Testis (tissue), 2 donors: ENCODE measurements at regions not wholly inside any gene's neighbourhood (a gene's known extent, or its start where the extent isn't known, plus 50 kb on each side); places are given as distances from the start of the nearest gene placed in this dataset.

Experiments used
- DNase-seq: peaks from one replicate; pipeline ENCODE4 v3.0.0-alpha.2; 2019
- H3K27ac ChIP-seq, 2 donors: fragments of 200-600 bp; sonication (generic); one replicate each; pipeline ENCODE4 v1.5.1; 2019
- H3K27me3 ChIP-seq: fragments of 200-600 bp; sonication (generic); one replicate; pipeline ENCODE4 v1.5.1; 2019
- H3K36me3 ChIP-seq: fragments of 200-600 bp; sonication (generic); one replicate; pipeline ENCODE4 v1.5.1; 2017; ENCODE audit warnings: low read depth; ENCODE audit errors: missing control alignments
- H3K4me1 ChIP-seq: fragments of 200-600 bp; sonication (generic); one replicate; pipeline ENCODE4 v1.5.1; 2019
- H3K4me3 ChIP-seq, 2 donors: fragments of 200-600 bp; sonication (generic); one replicate each; pipeline ENCODE4 v1.5.1; 2017 to 2019
- H3K9me3 ChIP-seq: fragments of 200-600 bp; sonication (generic); one replicate; pipeline ENCODE4 v1.5.1; 2017
- CTCF ChIP-seq, 3 experiments: fragments of 450-650 bp in 2 of 3; fragments of 200-600 bp in 1 of 3; sonication (generic) in 1 of 3; IDR thresholded peaks; one replicate each; pipeline ENCODE4 v1.5.1; 2016 to 2019; ENCODE audit warnings: antibody characterized with exemption in 3 of 3, mild to moderate bottlenecking in 2 of 3, moderate library complexity in 1 of 3
- POLR2A ChIP-seq: fragments of 450-650 bp; IDR thresholded peaks from one replicate; pipeline ENCODE4 v1.6.1; 2017; ENCODE audit warnings: antibody characterized with exemption, mild to moderate bottlenecking, moderate library complexity
- WGBS, 2 donors: methylation state at CpG; one replicate each; pipeline ENCODE4 v1.1.5; 2018; 5-methylcytosine and 5-hydroxymethylcytosine counted together
- intact Hi-C: fragments of 100-400 bp; cut with DNase I; formaldehyde crosslinking; loops from one replicate; pipeline ENCODE4 v1.15.1; 2023; ENCODE audit warnings: low total_unique reads

GRCh38 chr20:60482221-60483008, 524.2 kb downstream of the CDH26 start:
- DNase-seq, result no peak
- WGBS, 2 donors, result 51% methylated on average over 9 to 16 of the region's 16 CpGs
- Histone ChIP-seq H3K4me3 (no peak overlapping the region), H3K4me1 (no peaks in the 10 kb centered on the region), H3K27ac (no peak overlapping the region), H3K9me3 (no peaks in the 10 kb centered on the region), H3K36me3 (no peaks in the 10 kb centered on the region), H3K27me3 (no peaks in the 10 kb centered on the region)
- TF ChIP-seq CTCF (IDR thresholded peaks at IDR 0.05) (no peak), POLR2A (no peak)
- intact Hi-C loops, result no loop called here

- DNase-seq, result no peak
- intact Hi-C loops, result no loop called here
- Histone ChIP-seq H3K27ac (no peak overlapping the region), H3K4me3 (no peak overlapping the region), H3K4me1 (no peaks in the 10 kb centered on the region), H3K36me3 (no peaks in the 10 kb centered on the region), H3K9me3 (no peaks in the 10 kb centered on the region), H3K27me3 (no peaks in the 10 kb centered on the region)
- TF ChIP-seq CTCF (IDR thresholded peaks at IDR 0.05) (no peak), POLR2A (no peak)
- WGBS, 2 donors, result 87 to 88% methylated on average over 1 of the region's 1 CpG
Observed at GRCh38 chr20:60483371-60483770, 525.1 kb downstream of the CDH26 start.

GRCh38 chr20:60484316-60484715, 526.1 kb downstream of the CDH26 start:
- Histone ChIP-seq H3K4me1 (no peaks in the 10 kb centered on the region), H3K36me3 (no peaks in the 10 kb centered on the region), H3K4me3 (no peak overlapping the region), H3K9me3 (no peaks in the 10 kb centered on the region), H3K27ac (no peak overlapping the region), H3K27me3 (no peaks in the 10 kb centered on the region)
- TF ChIP-seq POLR2A (no peak), CTCF (IDR thresholded peaks at IDR 0.05) (no peak)
- WGBS, 2 donors, result 65 to 78% methylated on average over 7 of the region's 7 CpGs
- intact Hi-C loops, result no loop called here
- no peak for DNase-seq

- Histone ChIP-seq H3K36me3 (no peaks in the 10 kb centered on the region), H3K4me3 (no peak overlapping the region), H3K27me3 (no peaks in the 10 kb centered on the region), H3K9me3 (no peaks in the 10 kb centered on the region), H3K4me1 (no peaks in the 10 kb centered on the region), H3K27ac (no peak overlapping the region)
- intact Hi-C loops, result no loop called here
- WGBS, 2 donors, result 67 to 77% methylated on average over 18 to 20 of the region's 20 CpGs
- TF ChIP-seq CTCF (IDR thresholded peaks at IDR 0.05) (no peak), POLR2A (no peak)
- no peak for DNase-seq
Observed at GRCh38 chr20:60485012-60485760, 527.0 kb downstream of the CDH26 start.
